HG03575 (cell line): ENCODE measurements at regions not wholly inside any gene's neighbourhood (a gene's known extent, or its start where the extent isn't known, plus 50 kb on each side); places are given as distances from the start of the nearest gene placed in this dataset.

Experiments
- ATAC-seq: cut with Tn5 transposase; IDR thresholded peaks from one replicate; pipeline ENCODE4 v1.9.1; 2021; ENCODE audit not compliant: unreplicated experiment, insufficient number of reproducible peaks, low FRiP score; ENCODE audit errors: extremely low read depth

GRCh38 chr5:122702524-122702875 is 72.4 kb upstream of the SNX2 start:
- no peak for ATAC-seq

GRCh38 chr5:122703203-122703602 is 71.7 kb upstream of the SNX2 start:
- no peak for ATAC-seq

- ATAC-seq: no peak
These were observed 70.4 kb upstream of the SNX2 start for GRCh38 chr5:122704247-122705036.

- ATAC-seq: no peak
These were observed 69.0 kb upstream of the SNX2 start for GRCh38 chr5:122705851-122706250.

GRCh38 chr5:122707796-122708195 is 67.1 kb upstream of the SNX2 start:
- no peak for ATAC-seq

- no peak for ATAC-seq
These were observed 61.8 kb upstream of the SNX2 start for GRCh38 chr5:122713041-122713440.

- no peak for ATAC-seq
These were observed 59.8 kb upstream of the SNX2 start for GRCh38 chr5:122715095-122715494.

- ATAC-seq: no peak
These were observed 56.3 kb upstream of the SNX2 start for GRCh38 chr5:122718611-122719010.

- no peak for ATAC-seq
These were observed 54.7 kb upstream of the SNX2 start for GRCh38 chr5:122719991-122720746.

- no peak for ATAC-seq
These were observed 53.8 kb upstream of the SNX2 start for GRCh38 chr5:122721127-122721526.

GRCh38 chr5:122722341-122722740 is 52.5 kb upstream of the SNX2 start:
- no peak for ATAC-seq

GRCh38 chr5:122723606-122724352 is 51.1 kb upstream of the SNX2 start:
- peak; percentile 71 for ATAC-seq
